ENCODE measurements at regions not wholly inside any gene's neighbourhood (a gene's known extent, or its start where the extent isn't known, plus 50 kb on each side); places are given as distances from the start of the nearest gene placed in this dataset.
"Not testable (repeated sequence)": the region's sequence is repeated elsewhere in the genome, so short reads cannot be mapped to it uniquely, and the experiment has no call there.

DNA sequence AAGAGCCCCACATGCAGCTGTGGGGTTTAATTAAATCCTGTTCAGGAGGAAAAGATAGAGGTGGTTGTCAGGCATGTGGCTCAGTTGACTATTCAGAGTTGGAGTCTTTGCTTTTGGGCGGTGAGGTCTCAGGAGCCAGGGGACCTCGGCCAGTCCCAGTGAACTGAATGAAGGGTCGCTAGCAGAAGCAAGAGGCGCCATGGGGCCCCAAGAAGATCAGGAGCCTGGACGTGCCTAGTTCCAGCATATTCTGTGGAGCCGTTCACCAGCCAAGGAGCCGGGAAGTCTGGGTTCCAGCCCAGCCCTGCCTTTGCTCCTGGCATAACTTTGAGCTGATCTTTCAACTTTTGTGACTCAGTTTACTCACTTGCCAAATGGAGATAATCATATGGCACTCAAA lies 217.7 kb upstream of the IRF2BP2 start:
- 79% methylated on average over 7 of the region's 7 CpGs for WGBS
- Histone ChIP-seq H3K9me3 (ENCODE audit: control insufficient read depth, low read length) (no peaks in the 10 kb centered on the region), H3K4me1 (ENCODE audit: control insufficient read depth, insufficient read depth, low read length) (no peaks in the 10 kb centered on the region), H3K27ac (ENCODE audit: low read length) (no peak overlapping the region), H3K4me3 (ENCODE audit: low read length) (no peak overlapping the region), H3K27me3 (ENCODE audit: control insufficient read depth, insufficient read depth) (no peaks in the 10 kb centered on the region)
- DNase-seq (no peak), ATAC-seq (no peak)
- intact Hi-C loops (cut with DNase I): no loop called here

- WGBS: 100% methylated on average over 1 of the region's 1 CpG
Measured at GRCh38 chr1:234827181-234827580, 217.2 kb upstream of the IRF2BP2 start.

GRCh38 chr1:234826352-234826751 lies 216.4 kb upstream of the IRF2BP2 start:
- no peak overlapping the region for H3K4me3 ChIP-seq (ENCODE audit: low read length)
- no peak for DNase-seq
- intact Hi-C loops (cut with DNase I): no loop called here
- H3K4me1 ChIP-seq (ENCODE audit: control insufficient read depth, insufficient read depth, low read length): no peaks in the 10 kb centered on the region
- 95% methylated on average over 7 of the region's 7 CpGs for WGBS
- no peak overlapping the region for H3K27ac ChIP-seq (ENCODE audit: low read length)
- ATAC-seq: no peak
- no peaks in the 10 kb centered on the region for H3K9me3 ChIP-seq (ENCODE audit: control insufficient read depth, low read length)
- H3K27me3 ChIP-seq (ENCODE audit: control insufficient read depth, insufficient read depth): no peaks in the 10 kb centered on the region

More at GRCh38 chr1:234827181-234827580, 217.2 kb upstream of the IRF2BP2 start:
- Histone ChIP-seq H3K27ac (ENCODE audit: low read length) (no peak overlapping the region), H3K27me3 (ENCODE audit: control insufficient read depth, insufficient read depth) (no peaks in the 10 kb centered on the region), H3K9me3 (ENCODE audit: control insufficient read depth, low read length) (no peaks in the 10 kb centered on the region), H3K4me1 (ENCODE audit: control insufficient read depth, insufficient read depth, low read length) (no peaks in the 10 kb centered on the region), H3K4me3 (ENCODE audit: low read length) (no peak overlapping the region)
- peak in 1 of 3 donors; percentile 56 for DNase-seq
- ATAC-seq: peak in 1 of 2 donors; percentile 39
- intact Hi-C loops (cut with DNase I): no loop called here

GRCh38 chr1:234825498-234826165 lies 215.7 kb upstream of the IRF2BP2 start:
- H3K4me1 ChIP-seq (ENCODE audit: control insufficient read depth, insufficient read depth, low read length): no peaks in the 10 kb centered on the region
- no peaks in the 10 kb centered on the region for H3K9me3 ChIP-seq (ENCODE audit: control insufficient read depth, low read length)
- DNase-seq: no peak
- intact Hi-C loops (cut with DNase I): no loop called here
- H3K27ac ChIP-seq (ENCODE audit: low read length): no peak overlapping the region
- WGBS: 85% methylated on average over 7 of the region's 7 CpGs
- H3K4me3 ChIP-seq (ENCODE audit: low read length): no peak overlapping the region
- H3K27me3 ChIP-seq (ENCODE audit: control insufficient read depth, insufficient read depth): no peaks in the 10 kb centered on the region
- ATAC-seq: no peak

- H3K4me1 ChIP-seq (ENCODE audit: control insufficient read depth, insufficient read depth, low read length); H3K9me3 ChIP-seq (ENCODE audit: control insufficient read depth, low read length); H3K27me3 ChIP-seq (ENCODE audit: control insufficient read depth, insufficient read depth); intact Hi-C loops (cut with DNase I); ATAC-seq; H3K27ac ChIP-seq (ENCODE audit: low read length); H3K4me3 ChIP-seq (ENCODE audit: low read length); DNase-seq: not testable (repeated sequence)
- WGBS: 94% methylated on average over 7 of the region's 7 CpGs
Measured at GRCh38 chr1:234824836-234825235, 214.9 kb upstream of the IRF2BP2 start.

- Histone ChIP-seq H3K27me3 (ENCODE audit: control insufficient read depth, insufficient read depth) (no peaks in the 10 kb centered on the region), H3K4me3 (ENCODE audit: low read length) (no peak overlapping the region), H3K27ac (ENCODE audit: low read length) (no peak overlapping the region), H3K9me3 (ENCODE audit: control insufficient read depth, low read length) (no peaks in the 10 kb centered on the region), H3K4me1 (ENCODE audit: control insufficient read depth, insufficient read depth, low read length) (no peaks in the 10 kb centered on the region)
- ATAC-seq (no peak), DNase-seq (no peak)
- 95% methylated on average over 16 of the region's 16 CpGs for WGBS
- intact Hi-C loops (cut with DNase I): no loop called here
Measured at GRCh38 chr1:234823191-234824176, 213.5 kb upstream of the IRF2BP2 start.

DNA sequence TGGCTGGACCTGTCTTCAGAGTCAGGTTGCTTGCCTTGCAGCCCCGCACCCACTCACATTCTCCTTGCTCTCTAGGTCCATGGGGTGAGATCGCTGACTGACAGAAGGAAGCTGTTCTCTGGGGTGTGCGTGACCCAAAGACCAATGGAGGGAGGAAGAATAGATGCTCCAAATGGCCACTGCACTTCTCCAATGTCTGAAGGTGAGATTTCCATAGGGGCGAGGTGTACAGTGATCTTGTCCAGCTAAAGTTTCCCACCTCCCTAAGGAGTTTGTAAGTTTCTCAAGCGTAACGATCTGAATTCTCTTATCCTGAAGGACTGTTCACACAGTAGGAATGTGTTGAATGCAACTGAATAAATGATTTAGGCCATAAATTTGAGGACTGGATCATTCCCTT lies 211.9 kb upstream of the IRF2BP2 start:
- no peak for DNase-seq
- H3K9me3 ChIP-seq (ENCODE audit: control insufficient read depth, low read length): no peaks in the 10 kb centered on the region
- intact Hi-C loops (cut with DNase I): no loop called here
- no peaks in the 10 kb centered on the region for H3K27me3 ChIP-seq (ENCODE audit: control insufficient read depth, insufficient read depth)
- no peak overlapping the region for H3K27ac ChIP-seq (ENCODE audit: low read length)
- WGBS: 97% methylated on average over 6 of the region's 6 CpGs
- no peaks in the 10 kb centered on the region for H3K4me1 ChIP-seq (ENCODE audit: control insufficient read depth, insufficient read depth, low read length)
- ATAC-seq: no peak
- no peak overlapping the region for H3K4me3 ChIP-seq (ENCODE audit: low read length)

DNA sequence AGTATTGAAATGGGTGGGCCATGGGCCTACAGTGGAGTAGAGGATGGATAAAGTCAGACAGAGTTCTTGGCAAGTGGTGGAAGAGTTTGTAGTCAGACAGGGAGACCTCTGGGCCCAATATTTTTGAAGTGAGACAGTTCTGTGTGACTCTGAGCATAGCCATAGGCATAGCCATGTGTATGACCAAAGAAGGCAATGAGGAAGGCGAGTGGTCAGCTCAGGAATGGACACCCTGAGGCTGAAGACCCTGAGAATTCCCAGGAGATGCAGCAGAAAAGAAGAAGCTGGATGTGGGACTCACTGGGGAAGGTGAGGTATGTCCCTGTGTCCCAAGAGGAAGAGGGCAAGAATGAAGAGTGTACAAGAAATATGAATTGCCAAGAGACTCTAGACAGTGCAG lies 210.6 kb upstream of the IRF2BP2 start:
- Histone ChIP-seq H3K4me1 (ENCODE audit: control insufficient read depth, insufficient read depth, low read length) (no peaks in the 10 kb centered on the region), H3K27me3 (ENCODE audit: control insufficient read depth, insufficient read depth) (no peaks in the 10 kb centered on the region), H3K27ac (ENCODE audit: low read length) (no peak overlapping the region), H3K4me3 (ENCODE audit: low read length) (no peak overlapping the region), H3K9me3 (ENCODE audit: control insufficient read depth, low read length) (no peaks in the 10 kb centered on the region)
- DNase-seq (no peak), ATAC-seq (no peak)
- WGBS: 98% methylated on average over 1 of the region's 1 CpG
- intact Hi-C loops (cut with DNase I): no loop called here

DNA sequence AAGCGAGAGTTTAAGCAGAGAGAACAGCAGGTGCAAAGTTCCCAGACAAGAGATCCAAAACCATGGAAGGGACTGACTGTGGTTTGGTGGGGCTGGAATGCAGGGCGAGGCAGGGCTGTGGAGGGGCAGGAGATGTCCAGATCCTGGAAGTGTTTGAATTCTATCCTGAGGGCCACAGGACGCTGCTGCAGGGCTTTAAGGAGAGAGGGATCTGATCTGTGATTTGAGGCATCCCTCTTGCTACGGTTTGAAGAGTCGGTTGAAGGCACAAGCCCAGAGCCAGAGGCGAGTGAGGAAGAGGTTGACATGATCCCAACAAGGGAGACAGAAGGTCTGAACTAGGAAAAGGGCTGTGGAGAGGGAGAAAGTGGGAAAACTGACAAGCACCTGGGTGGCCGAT lies 209.9 kb upstream of the IRF2BP2 start:
- H3K9me3 ChIP-seq (ENCODE audit: control insufficient read depth, low read length); ATAC-seq; H3K27me3 ChIP-seq (ENCODE audit: control insufficient read depth, insufficient read depth); H3K4me1 ChIP-seq (ENCODE audit: control insufficient read depth, insufficient read depth, low read length); intact Hi-C loops (cut with DNase I); DNase-seq; H3K4me3 ChIP-seq (ENCODE audit: low read length); H3K27ac ChIP-seq (ENCODE audit: low read length): not testable (repeated sequence)
- WGBS: 89% methylated on average over 6 of the region's 7 CpGs

DNA sequence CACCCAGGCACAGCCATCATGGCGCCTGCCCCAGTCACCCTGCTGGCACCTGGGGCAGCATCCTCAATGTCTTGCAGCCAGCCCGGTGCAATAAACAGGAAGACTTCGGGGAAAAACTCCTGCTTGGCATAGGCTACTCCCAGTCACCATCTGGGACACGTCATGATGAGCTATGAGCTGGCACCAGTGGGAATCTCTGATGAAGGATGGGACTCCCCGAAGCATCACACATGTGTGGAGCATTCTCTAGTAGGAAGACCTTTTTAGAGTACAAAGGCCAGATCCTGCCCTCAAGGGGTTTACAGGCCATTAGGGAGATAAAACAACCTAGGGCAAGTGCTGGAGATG lies 208.0 kb upstream of the IRF2BP2 start:
- DNase-seq; H3K27me3 ChIP-seq (ENCODE audit: control insufficient read depth, insufficient read depth); H3K9me3 ChIP-seq (ENCODE audit: control insufficient read depth, low read length); H3K27ac ChIP-seq (ENCODE audit: low read length); H3K4me1 ChIP-seq (ENCODE audit: control insufficient read depth, insufficient read depth, low read length); ATAC-seq; intact Hi-C loops (cut with DNase I); H3K4me3 ChIP-seq (ENCODE audit: low read length): not testable (repeated sequence)
- WGBS: 66% methylated on average over 3 of the region's 5 CpGs

- H3K4me3 ChIP-seq (ENCODE audit: low read length); H3K9me3 ChIP-seq (ENCODE audit: control insufficient read depth, low read length); ATAC-seq; H3K4me1 ChIP-seq (ENCODE audit: control insufficient read depth, insufficient read depth, low read length); H3K27me3 ChIP-seq (ENCODE audit: control insufficient read depth, insufficient read depth); intact Hi-C loops (cut with DNase I): not testable (repeated sequence)
- peak in 1 of 3 donors; percentile 53 for DNase-seq
- WGBS: 66% methylated on average over 11 of the region's 11 CpGs
- peak overlapping the region; percentile 68 for H3K27ac ChIP-seq (ENCODE audit: low read length)
Measured at GRCh38 chr1:234817313-234818039, 207.5 kb upstream of the IRF2BP2 start.

Measured in right cardiac atrium (tissue), 5 donors.